ENCODE measurements at regions not wholly inside any gene's neighbourhood (a gene's known extent, or its start where the extent isn't known, plus 50 kb on each side); places are given as distances from the start of the nearest gene placed in this dataset.

DNA sequence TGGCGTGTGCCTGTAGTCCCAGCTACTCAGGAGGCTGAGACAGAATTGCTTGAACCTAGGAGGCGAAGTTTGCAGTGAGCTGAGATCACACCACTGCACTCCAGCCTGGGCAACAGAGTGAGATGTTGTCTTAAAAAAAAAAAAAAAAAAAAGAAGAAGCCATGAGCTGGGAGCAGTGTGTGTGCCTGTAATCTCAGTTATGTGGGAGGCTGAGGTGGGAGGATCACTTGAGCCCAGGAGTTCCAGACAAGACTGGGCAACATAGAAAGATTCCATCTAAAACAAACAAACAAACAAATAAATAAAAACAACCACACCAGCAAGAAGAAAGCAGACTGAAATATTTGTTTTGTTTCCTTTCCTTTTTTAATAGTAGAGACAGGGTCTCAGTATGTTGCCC lies 62.2 kb upstream of the KIF13A start:
- Mint-ChIP-seq H3K4me3 (ENCODE audit: unreplicated experiment) (no peak overlapping the region), H3K27ac (ENCODE audit: unreplicated experiment) (no peak overlapping the region), H3K4me1 (ENCODE audit: low read depth, unreplicated experiment) (no peaks in the 10 kb centered on the region), H3K36me3 (ENCODE audit: low read depth, unreplicated experiment) (no peaks in the 10 kb centered on the region), H3K27me3 (ENCODE audit: low read depth, unreplicated experiment) (no peaks in the 10 kb centered on the region), H3K9me3 (ENCODE audit: unreplicated experiment) (no peaks in the 10 kb centered on the region)
- H3K4me2 ChIP-seq (ENCODE audit: low read length), result no peak overlapping the region
- no peaks in the 10 kb centered on the region for H3K79me2 ChIP-seq (ENCODE audit: insufficient read depth, low read length)
- H3K9me3 ChIP-seq (ENCODE audit: insufficient read depth, low read depth, low read length), result no peaks in the 10 kb centered on the region
- no peak overlapping the region for H3K9ac ChIP-seq (ENCODE audit: low read length)
- H2AFZ ChIP-seq (ENCODE audit: low read depth, low read length), result no peak overlapping the region
- no peak for DNase-seq (ENCODE audit: low read depth)
- no peaks in the 10 kb centered on the region for H4K20me1 ChIP-seq (ENCODE audit: insufficient read depth, low read length)
- no peaks in the 10 kb centered on the region for H3K27me3 ChIP-seq (ENCODE audit: insufficient read depth, low read length)
- no peaks in the 10 kb centered on the region for H3K36me3 ChIP-seq (ENCODE audit: insufficient read depth, low read length)
- H3K4me3 ChIP-seq (ENCODE audit: insufficient read depth, low read depth, low read length), result no peak overlapping the region
- no peak overlapping the region for H3K27ac ChIP-seq (ENCODE audit: low read depth, low read length)
- FAIRE-seq, result no peak
- TF ChIP-seq EZH2 (IDR thresholded peaks at IDR 0.05; ENCODE audit: insufficient read depth, low read length), result no peak
- TF ChIP-seq, protein P1, sequence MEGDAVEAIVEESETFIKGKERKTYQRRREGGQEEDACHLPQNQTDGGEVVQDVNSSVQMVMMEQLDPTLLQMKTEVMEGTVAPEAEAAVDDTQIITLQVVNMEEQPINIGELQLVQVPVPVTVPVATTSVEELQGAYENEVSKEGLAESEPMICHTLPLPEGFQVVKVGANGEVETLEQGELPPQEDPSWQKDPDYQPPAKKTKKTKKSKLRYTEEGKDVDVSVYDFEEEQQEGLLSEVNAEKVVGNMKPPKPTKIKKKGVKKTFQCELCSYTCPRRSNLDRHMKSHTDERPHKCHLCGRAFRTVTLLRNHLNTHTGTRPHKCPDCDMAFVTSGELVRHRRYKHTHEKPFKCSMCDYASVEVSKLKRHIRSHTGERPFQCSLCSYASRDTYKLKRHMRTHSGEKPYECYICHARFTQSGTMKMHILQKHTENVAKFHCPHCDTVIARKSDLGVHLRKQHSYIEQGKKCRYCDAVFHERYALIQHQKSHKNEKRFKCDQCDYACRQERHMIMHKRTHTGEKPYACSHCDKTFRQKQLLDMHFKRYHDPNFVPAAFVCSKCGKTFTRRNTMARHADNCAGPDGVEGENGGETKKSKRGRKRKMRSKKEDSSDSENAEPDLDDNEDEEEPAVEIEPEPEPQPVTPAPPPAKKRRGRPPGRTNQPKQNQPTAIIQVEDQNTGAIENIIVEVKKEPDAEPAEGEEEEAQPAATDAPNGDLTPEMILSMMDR (IDR thresholded peaks at IDR 0.05; ENCODE audit: insufficient read depth, low read depth, low read length), result no peak
- H3K4me1 ChIP-seq (ENCODE audit: insufficient read depth, low read length), result peaks cover 3% of the 10 kb centered on the region

DNA sequence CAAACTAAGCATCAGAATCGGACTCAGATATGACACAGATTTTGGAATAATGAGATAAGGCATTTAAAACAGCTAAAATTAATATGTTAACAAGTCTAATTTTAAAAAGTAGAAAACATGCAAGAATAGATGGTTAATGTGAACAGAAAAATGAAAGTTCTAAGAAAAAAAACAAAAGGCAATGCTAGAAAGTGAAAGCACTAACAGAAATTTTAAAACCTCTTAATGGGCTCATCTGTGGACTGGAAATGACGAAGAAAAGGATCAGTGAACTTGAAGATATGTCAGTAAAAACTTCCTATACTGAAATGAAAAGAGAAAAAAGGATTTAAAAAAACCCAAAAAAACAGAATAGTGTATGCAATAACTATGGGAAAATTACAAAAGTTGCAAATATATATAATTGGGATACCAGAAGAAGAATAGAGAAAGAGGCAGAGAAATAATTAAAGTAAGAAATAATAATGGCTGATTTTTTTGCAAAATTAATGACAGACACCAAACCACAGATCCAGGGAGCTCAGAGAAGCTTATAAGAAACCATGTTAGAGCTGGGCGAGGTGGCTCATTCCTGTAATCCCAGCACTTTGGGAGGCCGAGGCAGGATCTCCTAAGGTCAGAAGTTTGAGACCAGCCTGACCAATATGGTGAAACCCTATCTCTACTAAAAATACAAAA lies 61.7 kb upstream of the KIF13A start:
- H3K36me3 ChIP-seq (ENCODE audit: insufficient read depth, low read length), result no peaks in the 10 kb centered on the region
- Mint-ChIP-seq H3K27ac (ENCODE audit: unreplicated experiment) (no peak overlapping the region), H3K4me3 (ENCODE audit: unreplicated experiment) (no peak overlapping the region), H3K9me3 (ENCODE audit: unreplicated experiment) (no peaks in the 10 kb centered on the region), H3K27me3 (ENCODE audit: low read depth, unreplicated experiment) (no peaks in the 10 kb centered on the region), H3K36me3 (ENCODE audit: low read depth, unreplicated experiment) (no peaks in the 10 kb centered on the region), H3K4me1 (ENCODE audit: low read depth, unreplicated experiment) (no peaks in the 10 kb centered on the region)
- no peaks in the 10 kb centered on the region for H3K79me2 ChIP-seq (ENCODE audit: insufficient read depth, low read length)
- H3K4me3 ChIP-seq (ENCODE audit: insufficient read depth, low read depth, low read length), result no peak overlapping the region
- H3K27me3 ChIP-seq (ENCODE audit: insufficient read depth, low read length), result no peaks in the 10 kb centered on the region
- no peaks in the 10 kb centered on the region for H3K9me3 ChIP-seq (ENCODE audit: insufficient read depth, low read depth, low read length)
- H2AFZ ChIP-seq (ENCODE audit: low read depth, low read length), result no peak overlapping the region
- no peak for TF ChIP-seq EZH2 (IDR thresholded peaks at IDR 0.05; ENCODE audit: insufficient read depth, low read length)
- TF ChIP-seq, protein P1 (IDR thresholded peaks at IDR 0.05; ENCODE audit: insufficient read depth, low read depth, low read length), result no peak
- H3K9ac ChIP-seq (ENCODE audit: low read length), result no peak overlapping the region
- no peak overlapping the region for H3K27ac ChIP-seq (ENCODE audit: low read depth, low read length)
- peak; percentile 17 for FAIRE-seq
- H3K4me2 ChIP-seq (ENCODE audit: low read length), result no peak overlapping the region
- DNase-seq (ENCODE audit: low read depth), result no peak
- H4K20me1 ChIP-seq (ENCODE audit: insufficient read depth, low read length), result no peaks in the 10 kb centered on the region
- peaks cover 3% of the 10 kb centered on the region for H3K4me1 ChIP-seq (ENCODE audit: insufficient read depth, low read length)

DNA sequence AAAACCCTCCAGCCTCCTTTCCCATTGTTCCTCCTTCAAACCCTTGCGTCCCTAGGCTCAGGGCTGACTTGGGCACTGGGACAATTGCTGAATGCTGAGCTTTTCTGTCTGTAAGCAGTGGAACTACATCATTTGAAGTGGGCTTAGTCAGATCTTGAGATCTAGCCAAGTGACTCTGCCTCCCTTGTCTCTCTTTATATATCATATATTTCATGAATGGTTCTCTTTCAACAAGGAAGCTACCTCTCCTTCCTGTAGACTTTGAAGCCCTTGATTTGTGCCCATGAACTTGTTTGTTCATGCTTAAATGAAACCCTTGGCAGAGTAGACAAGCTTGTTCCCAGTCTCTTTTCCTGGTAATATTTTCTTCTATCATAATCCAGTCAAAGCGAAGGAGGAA lies 60.0 kb upstream of the KIF13A start:
- H2AFZ ChIP-seq (ENCODE audit: low read depth, low read length), result no peak overlapping the region
- no peak overlapping the region for H3K27ac ChIP-seq (ENCODE audit: low read depth, low read length)
- H3K79me2 ChIP-seq (ENCODE audit: insufficient read depth, low read length), result no peaks in the 10 kb centered on the region
- peaks cover 7% of the 10 kb centered on the region for H3K4me1 Mint-ChIP-seq (ENCODE audit: low read depth, unreplicated experiment)
- no peaks in the 10 kb centered on the region for H3K9me3 Mint-ChIP-seq (ENCODE audit: unreplicated experiment)
- no peaks in the 10 kb centered on the region for H3K27me3 ChIP-seq (ENCODE audit: insufficient read depth, low read length)
- no peaks in the 10 kb centered on the region for H3K36me3 Mint-ChIP-seq (ENCODE audit: low read depth, unreplicated experiment)
- H3K4me3 ChIP-seq (ENCODE audit: insufficient read depth, low read depth, low read length), result no peak overlapping the region
- no peaks in the 10 kb centered on the region for H3K36me3 ChIP-seq (ENCODE audit: insufficient read depth, low read length)
- peaks cover 11% of the 10 kb centered on the region for H3K4me1 ChIP-seq (ENCODE audit: insufficient read depth, low read length)
- H3K4me2 ChIP-seq (ENCODE audit: low read length), result no peak overlapping the region
- H3K27me3 Mint-ChIP-seq (ENCODE audit: low read depth, unreplicated experiment), result no peaks in the 10 kb centered on the region
- FAIRE-seq, result no peak
- peak; percentile 73 for DNase-seq (ENCODE audit: low read depth)
- H3K27ac Mint-ChIP-seq (ENCODE audit: unreplicated experiment), result no peak overlapping the region
- H3K9me3 ChIP-seq (ENCODE audit: insufficient read depth, low read depth, low read length), result no peaks in the 10 kb centered on the region
- H4K20me1 ChIP-seq (ENCODE audit: insufficient read depth, low read length), result no peaks in the 10 kb centered on the region
- TF ChIP-seq, protein P1 (IDR thresholded peaks at IDR 0.05; ENCODE audit: insufficient read depth, low read depth, low read length), result no peak
- no peak for TF ChIP-seq EZH2 (IDR thresholded peaks at IDR 0.05; ENCODE audit: insufficient read depth, low read length)
- no peak overlapping the region for H3K4me3 Mint-ChIP-seq (ENCODE audit: unreplicated experiment)
- no peak overlapping the region for H3K9ac ChIP-seq (ENCODE audit: low read length)

Measured in astrocyte (in vitro differentiated cells and primary cell).